OCI-LY1 (cell line): ENCODE measurements at regions not wholly inside any gene's neighbourhood (a gene's known extent, or its start where the extent isn't known, plus 50 kb on each side); places are given as distances from the start of the nearest gene placed in this dataset.

Source experiments
- CTCF ChIP-seq: fragments of 200-600 bp; sonication (generic), shearing (Covaris generic); IDR thresholded peaks from 2 replicates; pipeline ENCODE4 v1.5.1; 2017; ENCODE audit warnings: mild to moderate bottlenecking, antibody characterized with exemption, low read length, moderate library complexity, mixed read lengths
- EZH2 ChIP-seq: fragments of 200-600 bp; sonication (generic), shearing (Covaris generic); IDR thresholded peaks from 2 replicates; pipeline ENCODE4 v1.8.0; 2017; ENCODE audit warnings: borderline replicate concordance, mixed run types, mild to moderate bottlenecking, antibody characterized with exemption, low read length, moderate library complexity, mixed read lengths

GRCh38 chr3:189486556-189486955 lies 144.6 kb upstream of the TP63 start:
- TF ChIP-seq CTCF, result no peak
- no peak for TF ChIP-seq EZH2
